GM20000 (cell line): ENCODE measurements at regions not wholly inside any gene's neighbourhood (a gene's known extent, or its start where the extent isn't known, plus 50 kb on each side); places are given as distances from the start of the nearest gene placed in this dataset.

Source experiments
- DNase-seq: peaks from one replicate; pipeline ENCODE4 v3.0.0; 2012; ENCODE audit warnings: low spot score
- TF ChIP-seq, protein P1 (sequence below): IDR thresholded peaks from 2 replicates; pipeline ENCODE4 v1.5.1; 2012; ENCODE audit warnings: mild to moderate bottlenecking, control low read depth; ENCODE audit errors: extremely low read depth, missing control alignments

DNA sequence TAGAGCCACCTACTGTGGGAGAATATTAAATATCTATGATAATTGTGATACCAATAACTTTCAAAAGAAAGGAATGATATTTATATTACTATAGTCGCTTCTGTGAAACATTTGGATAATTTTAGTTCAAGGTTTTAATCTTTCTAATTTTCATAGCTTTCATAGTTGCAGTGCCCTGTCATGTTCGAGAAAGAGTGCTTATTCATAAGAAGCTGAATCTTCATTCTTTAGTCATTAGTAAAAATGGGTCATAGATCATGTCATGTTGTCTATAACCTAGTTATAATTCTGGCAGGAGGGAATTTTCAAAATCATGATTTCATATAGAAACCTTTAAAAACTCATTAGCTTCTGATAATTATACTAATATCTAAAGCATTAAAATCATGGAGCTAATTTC lies 685.6 kb downstream of the CETN3 start:
- DNase-seq: no peak
- TF ChIP-seq, protein P1, sequence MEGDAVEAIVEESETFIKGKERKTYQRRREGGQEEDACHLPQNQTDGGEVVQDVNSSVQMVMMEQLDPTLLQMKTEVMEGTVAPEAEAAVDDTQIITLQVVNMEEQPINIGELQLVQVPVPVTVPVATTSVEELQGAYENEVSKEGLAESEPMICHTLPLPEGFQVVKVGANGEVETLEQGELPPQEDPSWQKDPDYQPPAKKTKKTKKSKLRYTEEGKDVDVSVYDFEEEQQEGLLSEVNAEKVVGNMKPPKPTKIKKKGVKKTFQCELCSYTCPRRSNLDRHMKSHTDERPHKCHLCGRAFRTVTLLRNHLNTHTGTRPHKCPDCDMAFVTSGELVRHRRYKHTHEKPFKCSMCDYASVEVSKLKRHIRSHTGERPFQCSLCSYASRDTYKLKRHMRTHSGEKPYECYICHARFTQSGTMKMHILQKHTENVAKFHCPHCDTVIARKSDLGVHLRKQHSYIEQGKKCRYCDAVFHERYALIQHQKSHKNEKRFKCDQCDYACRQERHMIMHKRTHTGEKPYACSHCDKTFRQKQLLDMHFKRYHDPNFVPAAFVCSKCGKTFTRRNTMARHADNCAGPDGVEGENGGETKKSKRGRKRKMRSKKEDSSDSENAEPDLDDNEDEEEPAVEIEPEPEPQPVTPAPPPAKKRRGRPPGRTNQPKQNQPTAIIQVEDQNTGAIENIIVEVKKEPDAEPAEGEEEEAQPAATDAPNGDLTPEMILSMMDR: no peak

DNA sequence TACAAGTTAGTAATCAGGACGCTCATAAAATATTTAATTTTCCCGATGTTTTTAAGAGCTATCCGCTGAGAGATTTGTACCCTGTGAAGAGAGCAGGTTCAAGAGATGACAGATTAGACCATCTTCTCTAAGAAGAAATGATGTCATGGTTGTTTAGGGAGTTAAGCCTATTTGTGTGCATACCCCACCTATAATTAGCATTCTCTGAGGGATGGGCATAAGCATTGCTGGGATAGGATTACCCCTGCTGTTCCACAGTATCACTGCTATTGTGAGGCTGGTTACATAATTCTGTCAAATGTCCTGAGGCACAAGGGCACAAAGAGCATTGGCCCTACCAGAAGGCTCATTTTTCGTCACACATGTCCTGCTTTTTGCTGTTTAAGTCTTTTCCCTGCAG lies 687.0 kb downstream of the CETN3 start:
- no peak for DNase-seq
- TF ChIP-seq, protein P1: no peak

DNA sequence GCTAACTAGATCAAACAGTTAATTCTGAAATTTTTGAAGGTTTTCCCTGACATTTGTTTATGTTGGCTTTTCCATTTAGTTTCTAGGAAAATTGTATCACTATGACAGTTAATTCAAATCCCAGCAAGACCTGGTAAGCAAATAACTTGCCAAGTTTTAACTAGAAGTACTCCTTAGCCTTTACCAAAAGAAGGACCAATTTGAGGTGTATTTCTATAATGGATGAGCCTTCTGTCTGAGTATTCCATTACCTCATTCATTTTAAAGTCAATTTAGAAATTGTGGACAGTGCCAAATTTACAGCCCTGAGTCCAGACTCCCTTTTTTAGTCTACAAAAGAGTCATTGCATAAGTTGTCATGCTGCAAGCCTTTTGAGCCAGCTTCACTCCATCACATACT lies 687.6 kb downstream of the CETN3 start:
- TF ChIP-seq, protein P1: no peak
- DNase-seq: no peak

DNA sequence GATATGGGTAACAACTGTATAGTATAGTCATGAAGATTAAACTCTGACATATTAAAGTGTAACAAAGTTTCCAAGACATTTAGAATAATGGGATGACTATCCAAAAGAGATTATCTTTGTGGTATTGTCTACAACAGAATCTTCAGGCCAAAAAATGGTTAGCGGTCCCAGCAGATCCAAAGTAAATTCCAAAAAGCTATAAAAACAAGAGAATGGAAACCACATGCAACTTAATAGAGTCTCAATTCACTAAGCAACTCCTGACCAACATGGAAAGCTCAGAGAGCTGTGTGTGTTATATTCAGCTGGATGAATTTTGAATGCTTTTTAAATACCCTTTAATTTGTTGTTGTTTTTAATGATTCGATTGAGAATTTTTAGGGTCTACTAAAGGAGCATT lies 688.2 kb downstream of the CETN3 start:
- DNase-seq: no peak
- TF ChIP-seq, protein P1: no peak

DNA sequence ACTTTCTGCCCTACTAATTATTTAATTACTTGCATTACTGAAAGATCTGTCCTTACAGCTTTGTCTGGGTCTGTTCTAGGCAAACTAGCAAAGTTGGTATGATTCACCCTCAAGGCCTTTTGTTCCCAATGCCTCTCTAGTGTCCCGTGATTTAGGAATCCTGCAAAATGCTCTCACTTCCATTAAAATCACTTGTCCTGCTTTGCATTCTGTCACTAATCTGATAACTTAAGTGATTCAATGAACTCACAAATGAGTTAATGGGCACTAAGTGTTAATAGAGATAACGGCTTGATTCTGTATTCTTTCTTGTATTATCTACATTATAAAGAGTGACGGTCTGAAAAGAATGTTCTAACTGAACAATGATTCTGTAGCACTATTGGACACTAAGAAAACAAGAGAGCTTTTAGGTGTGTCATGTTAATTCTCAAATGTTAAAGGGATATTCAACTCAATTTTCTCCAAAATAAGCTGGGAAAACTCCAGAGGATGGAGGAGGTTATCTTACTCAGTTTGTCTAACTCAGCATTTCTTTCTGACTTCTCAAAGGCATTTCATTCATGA lies 697.3 kb downstream of the CETN3 start:
- DNase-seq: no peak
- TF ChIP-seq, protein P1: no peak

DNA sequence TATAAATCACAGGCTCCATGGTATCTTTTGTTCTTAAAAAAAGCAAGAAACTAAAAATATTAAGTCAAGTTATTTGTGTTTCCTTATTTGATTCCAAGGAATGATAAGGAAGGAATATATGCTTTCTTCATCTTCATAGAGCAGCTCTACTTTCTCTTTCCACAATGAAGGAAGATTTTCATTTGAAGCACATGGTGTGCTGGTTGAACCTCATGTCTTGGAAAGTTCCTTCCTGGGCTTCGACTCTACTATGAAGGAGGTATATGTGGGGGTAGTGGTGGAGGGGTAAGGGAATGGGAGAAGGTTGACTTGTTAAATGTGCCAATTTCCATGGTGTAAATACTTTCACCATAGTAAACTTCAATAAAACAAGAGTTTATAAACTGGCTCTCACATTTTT lies 698.0 kb downstream of the CETN3 start:
- TF ChIP-seq, protein P1: no peak
- DNase-seq: no peak

DNA sequence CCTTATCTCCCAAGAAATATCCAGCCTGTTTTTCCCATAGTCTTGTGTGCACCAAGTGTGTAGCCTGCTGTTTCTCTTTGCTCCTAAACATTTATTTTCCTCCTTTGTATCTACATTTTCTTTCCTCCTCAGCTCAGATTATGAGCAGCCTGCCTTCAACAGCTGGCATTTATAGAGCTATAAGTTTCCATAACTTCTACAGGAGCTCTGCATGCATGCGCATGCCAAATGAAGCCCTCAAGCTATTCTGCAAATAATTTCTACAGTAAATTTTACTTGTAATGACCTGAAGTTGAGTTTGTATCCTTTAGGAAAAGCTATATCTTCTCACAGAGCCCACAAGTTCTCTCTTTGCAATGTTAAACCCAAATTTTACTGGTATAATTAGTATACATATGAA lies 699.5 kb downstream of the CETN3 start:
- no peak for DNase-seq
- TF ChIP-seq, protein P1: no peak
